Neural cell (in vitro differentiated cells): ENCODE measurements at regions not wholly inside any gene's neighbourhood (a gene's known extent, or its start where the extent isn't known, plus 50 kb on each side); places are given as distances from the start of the nearest gene placed in this dataset.

Experiments used
- EZH2 ChIP-seq: fragments of 200-600, 300-800 bp; shearing (Covaris generic), sonication (generic); IDR thresholded peaks from 2 replicates; pipeline ENCODE4 v1.6.1; 2014; ENCODE audit warnings: antibody characterized with exemption, low read length, borderline replicate concordance, mild to moderate bottlenecking; ENCODE audit not compliant: insufficient read depth, poor library complexity, severe bottlenecking
- POLR2AphosphoS5 ChIP-seq: IDR thresholded peaks from 2 replicates; pipeline ENCODE4 v1.6.1; 2012
- TAF1 ChIP-seq: IDR thresholded peaks from 2 replicates; pipeline ENCODE4 v1.6.1; 2012; ENCODE audit warnings: low read depth
- TF ChIP-seq, protein P1 (sequence below): fragments of 450-650 bp; IDR thresholded peaks from 2 replicates; pipeline ENCODE4 v1.5.1; 2014; ENCODE audit warnings: antibody characterized with exemption, mild to moderate bottlenecking, moderate library complexity; ENCODE audit not compliant: poor library complexity, severe bottlenecking
- TF ChIP-seq, protein P2 (sequence below): IDR thresholded peaks from 2 replicates; pipeline ENCODE4 v1.6.1; 2012; ENCODE audit warnings: borderline replicate concordance

DNA sequence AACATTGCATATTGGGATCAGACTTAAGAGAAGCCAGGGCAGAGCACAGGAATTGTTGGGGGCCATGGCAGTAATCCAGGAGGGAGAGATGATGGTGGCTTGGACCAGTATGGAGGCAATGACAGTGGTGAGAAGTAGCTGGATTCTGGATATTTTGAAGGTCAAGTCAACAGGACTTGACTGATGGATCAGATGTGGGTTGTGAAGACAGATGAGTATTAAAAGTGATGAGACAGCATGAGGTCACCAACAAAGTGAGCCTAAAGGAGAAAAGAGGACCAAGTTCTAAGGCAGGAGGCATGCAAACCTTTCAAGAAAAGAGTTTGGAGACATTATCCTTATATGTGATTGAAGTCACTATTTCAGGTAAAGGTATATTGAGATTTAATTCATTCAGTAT, 56.6 kb upstream of the TIPARP start:
- TF ChIP-seq EZH2 (no peak), TAF1 (no peak), POLR2AphosphoS5 (no peak)
- TF ChIP-seq, protein P1, sequence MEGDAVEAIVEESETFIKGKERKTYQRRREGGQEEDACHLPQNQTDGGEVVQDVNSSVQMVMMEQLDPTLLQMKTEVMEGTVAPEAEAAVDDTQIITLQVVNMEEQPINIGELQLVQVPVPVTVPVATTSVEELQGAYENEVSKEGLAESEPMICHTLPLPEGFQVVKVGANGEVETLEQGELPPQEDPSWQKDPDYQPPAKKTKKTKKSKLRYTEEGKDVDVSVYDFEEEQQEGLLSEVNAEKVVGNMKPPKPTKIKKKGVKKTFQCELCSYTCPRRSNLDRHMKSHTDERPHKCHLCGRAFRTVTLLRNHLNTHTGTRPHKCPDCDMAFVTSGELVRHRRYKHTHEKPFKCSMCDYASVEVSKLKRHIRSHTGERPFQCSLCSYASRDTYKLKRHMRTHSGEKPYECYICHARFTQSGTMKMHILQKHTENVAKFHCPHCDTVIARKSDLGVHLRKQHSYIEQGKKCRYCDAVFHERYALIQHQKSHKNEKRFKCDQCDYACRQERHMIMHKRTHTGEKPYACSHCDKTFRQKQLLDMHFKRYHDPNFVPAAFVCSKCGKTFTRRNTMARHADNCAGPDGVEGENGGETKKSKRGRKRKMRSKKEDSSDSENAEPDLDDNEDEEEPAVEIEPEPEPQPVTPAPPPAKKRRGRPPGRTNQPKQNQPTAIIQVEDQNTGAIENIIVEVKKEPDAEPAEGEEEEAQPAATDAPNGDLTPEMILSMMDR = no peak
- TF ChIP-seq, protein P2, sequence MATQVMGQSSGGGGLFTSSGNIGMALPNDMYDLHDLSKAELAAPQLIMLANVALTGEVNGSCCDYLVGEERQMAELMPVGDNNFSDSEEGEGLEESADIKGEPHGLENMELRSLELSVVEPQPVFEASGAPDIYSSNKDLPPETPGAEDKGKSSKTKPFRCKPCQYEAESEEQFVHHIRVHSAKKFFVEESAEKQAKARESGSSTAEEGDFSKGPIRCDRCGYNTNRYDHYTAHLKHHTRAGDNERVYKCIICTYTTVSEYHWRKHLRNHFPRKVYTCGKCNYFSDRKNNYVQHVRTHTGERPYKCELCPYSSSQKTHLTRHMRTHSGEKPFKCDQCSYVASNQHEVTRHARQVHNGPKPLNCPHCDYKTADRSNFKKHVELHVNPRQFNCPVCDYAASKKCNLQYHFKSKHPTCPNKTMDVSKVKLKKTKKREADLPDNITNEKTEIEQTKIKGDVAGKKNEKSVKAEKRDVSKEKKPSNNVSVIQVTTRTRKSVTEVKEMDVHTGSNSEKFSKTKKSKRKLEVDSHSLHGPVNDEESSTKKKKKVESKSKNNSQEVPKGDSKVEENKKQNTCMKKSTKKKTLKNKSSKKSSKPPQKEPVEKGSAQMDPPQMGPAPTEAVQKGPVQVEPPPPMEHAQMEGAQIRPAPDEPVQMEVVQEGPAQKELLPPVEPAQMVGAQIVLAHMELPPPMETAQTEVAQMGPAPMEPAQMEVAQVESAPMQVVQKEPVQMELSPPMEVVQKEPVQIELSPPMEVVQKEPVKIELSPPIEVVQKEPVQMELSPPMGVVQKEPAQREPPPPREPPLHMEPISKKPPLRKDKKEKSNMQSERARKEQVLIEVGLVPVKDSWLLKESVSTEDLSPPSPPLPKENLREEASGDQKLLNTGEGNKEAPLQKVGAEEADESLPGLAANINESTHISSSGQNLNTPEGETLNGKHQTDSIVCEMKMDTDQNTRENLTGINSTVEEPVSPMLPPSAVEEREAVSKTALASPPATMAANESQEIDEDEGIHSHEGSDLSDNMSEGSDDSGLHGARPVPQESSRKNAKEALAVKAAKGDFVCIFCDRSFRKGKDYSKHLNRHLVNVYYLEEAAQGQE = no peak
